HG03280 (cell line): ENCODE measurements at regions not wholly inside any gene's neighbourhood (a gene's known extent, or its start where the extent isn't known, plus 50 kb on each side); places are given as distances from the start of the nearest gene placed in this dataset.
"Not testable (repeated sequence)": the region's sequence is repeated elsewhere in the genome, so short reads cannot be mapped to it uniquely, and the experiment has no call there.

Experiments used
- ATAC-seq: cut with Tn5 transposase; IDR thresholded peaks from one replicate; pipeline ENCODE4 v1.9.1; 2021; ENCODE audit warnings: mild to moderate bottlenecking, moderate library complexity; ENCODE audit not compliant: unreplicated experiment

GRCh38 chr17:30689266-30690000 is 135.1 kb downstream of the CRLF3 start:
- ATAC-seq, result not testable (repeated sequence)

- not testable (repeated sequence) for ATAC-seq
These were observed 137.7 kb downstream of the CRLF3 start for GRCh38 chr17:30686538-30687479.

- ATAC-seq, result not testable (repeated sequence)
These were observed 142.2 kb downstream of the CRLF3 start for GRCh38 chr17:30682280-30682679.

GRCh38 chr17:30680681-30681080 is 143.8 kb downstream of the CRLF3 start:
- not testable (repeated sequence) for ATAC-seq

GRCh38 chr17:30677550-30678249 is 146.8 kb downstream of the CRLF3 start:
- ATAC-seq, result no peak

GRCh38 chr17:30675777-30676492 is 148.6 kb downstream of the CRLF3 start:
- not testable (repeated sequence) for ATAC-seq

GRCh38 chr17:30669217-30669649 is 155.3 kb downstream of the CRLF3 start:
- not testable (repeated sequence) for ATAC-seq

GRCh38 chr17:30668360-30669181 is 155.9 kb downstream of the CRLF3 start:
- ATAC-seq, result not testable (repeated sequence)

GRCh38 chr17:30667657-30668359 is 156.7 kb downstream of the CRLF3 start:
- ATAC-seq, result not testable (repeated sequence)

- ATAC-seq, result not testable (repeated sequence)
These were observed 157.4 kb downstream of the CRLF3 start for GRCh38 chr17:30666838-30667656.

GRCh38 chr17:30663727-30664455 is 160.6 kb downstream of the CRLF3 start:
- ATAC-seq, result not testable (repeated sequence)

GRCh38 chr17:30657148-30657547 is 167.3 kb downstream of the CRLF3 start:
- not testable (repeated sequence) for ATAC-seq

- ATAC-seq, result not testable (repeated sequence)
These were observed 171.5 kb downstream of the CRLF3 start for GRCh38 chr17:30653038-30653437.

- not testable (repeated sequence) for ATAC-seq
These were observed 172.9 kb downstream of the GOSR1 start for GRCh38 chr17:30650149-30650548.

GRCh38 chr17:30648015-30648620 is 170.9 kb downstream of the GOSR1 start:
- ATAC-seq, result not testable (repeated sequence)

GRCh38 chr17:30645875-30646274 is 168.7 kb downstream of the GOSR1 start:
- ATAC-seq, result not testable (repeated sequence)

- peak; percentile 55 for ATAC-seq
These were observed 167.5 kb downstream of the GOSR1 start for GRCh38 chr17:30644713-30645112.
